NK-92 treated with Interleukin-12 subunit alpha and Interleukin-12 subunit beta, amount 100 ng/mL, for 24 hours (cell line): ENCODE measurements at regions not wholly inside any gene's neighbourhood (a gene's known extent, or its start where the extent isn't known, plus 50 kb on each side); places are given as distances from the start of the nearest gene placed in this dataset.
"Not testable (repeated sequence)": the region's sequence is repeated elsewhere in the genome, so short reads cannot be mapped to it uniquely, and the experiment has no call there.

Experiments
- DNase-seq: peaks from one replicate; lab custom pipeline; 2025; lab: John Stamatoyannopoulos, UW

GRCh38 chr12:131436922-131437705 lies 273.8 kb upstream of the SFSWAP start:
- no peak for DNase-seq

- DNase-seq = no peak
Measured at GRCh38 chr12:131437706-131438492, 273.0 kb upstream of the SFSWAP start.

GRCh38 chr12:131438493-131438835 lies 272.4 kb upstream of the SFSWAP start:
- DNase-seq = not testable (repeated sequence)

DNA sequence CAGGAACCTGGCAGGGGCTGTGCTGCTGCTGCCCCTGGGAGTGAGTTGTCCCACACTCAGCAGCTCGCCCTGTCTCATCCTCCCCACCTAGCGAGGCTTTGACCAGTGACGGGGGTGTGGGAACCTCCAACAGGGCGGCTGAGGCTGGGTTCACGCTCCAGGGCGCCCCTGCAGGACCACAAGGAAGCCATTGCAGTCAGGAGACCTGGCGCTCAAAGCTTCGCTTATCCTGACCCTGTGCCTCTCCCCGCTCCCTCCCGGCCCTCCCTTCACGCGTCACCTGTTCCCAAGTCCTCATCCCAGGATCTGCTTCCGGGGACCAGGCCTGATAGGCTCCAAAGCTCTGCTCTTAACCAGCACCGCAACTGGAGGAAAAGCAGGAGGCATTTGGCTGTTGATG lies 272.0 kb upstream of the SFSWAP start:
- DNase-seq = no peak

DNA sequence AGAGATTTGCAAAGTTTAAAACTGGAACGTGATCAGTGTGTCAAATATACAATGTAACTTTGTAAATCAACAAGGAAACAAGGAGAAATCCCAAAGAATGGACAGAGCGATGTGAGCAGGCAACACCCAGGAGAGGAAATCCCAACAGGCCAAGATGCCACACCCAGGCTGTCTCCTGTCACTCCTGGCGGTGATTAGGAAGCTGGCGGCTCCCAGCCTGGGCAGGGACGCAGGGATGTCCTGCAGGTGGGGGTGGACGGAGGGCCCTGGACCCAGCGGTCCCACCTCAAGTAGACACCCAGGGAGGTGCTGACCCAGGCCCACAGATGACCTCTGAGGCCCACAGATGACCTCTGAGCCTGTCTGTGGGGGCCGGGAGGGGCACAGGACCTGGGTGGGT lies 271.1 kb upstream of the SFSWAP start:
- DNase-seq = not testable (repeated sequence)

DNA sequence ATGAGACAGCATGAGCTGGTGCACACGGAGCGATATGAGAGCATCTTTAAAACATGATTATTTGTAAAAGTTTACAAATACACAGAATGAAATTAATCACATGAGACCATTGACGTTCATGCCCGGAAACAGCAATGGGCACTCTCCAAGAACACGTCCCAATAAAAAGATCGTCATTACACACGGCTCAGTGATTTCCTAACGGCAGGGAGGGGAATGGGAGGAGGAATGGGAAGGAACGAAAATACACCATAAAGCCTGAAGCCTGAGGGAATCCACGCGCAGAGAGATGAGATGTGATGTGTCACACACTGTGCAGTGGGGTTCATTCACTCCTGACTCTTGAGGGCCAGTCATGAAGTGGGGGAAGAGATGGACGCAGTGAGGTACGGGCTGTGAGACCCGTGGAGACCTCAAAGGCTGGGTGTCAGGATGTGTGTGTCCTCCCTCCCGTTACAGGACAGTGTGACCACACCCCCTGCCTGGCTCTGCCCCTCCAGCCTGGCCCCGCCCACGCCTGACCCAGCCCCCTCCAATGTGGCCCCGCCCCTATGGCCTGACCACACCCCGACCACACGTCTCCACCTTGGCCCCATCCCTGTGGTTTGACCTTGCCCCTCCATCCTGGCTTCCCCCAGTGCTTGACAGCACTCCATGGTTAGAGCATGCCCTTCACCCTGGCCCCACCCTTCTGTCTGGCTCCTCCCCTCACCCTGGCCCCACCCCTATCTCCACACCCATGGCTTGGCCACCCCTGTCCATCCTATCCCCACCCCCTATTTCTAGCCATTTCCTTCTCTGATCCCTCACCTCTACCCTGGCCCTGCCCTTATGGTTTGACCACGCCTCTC lies 270.5 kb upstream of the SFSWAP start:
- not testable (repeated sequence) for DNase-seq

DNA sequence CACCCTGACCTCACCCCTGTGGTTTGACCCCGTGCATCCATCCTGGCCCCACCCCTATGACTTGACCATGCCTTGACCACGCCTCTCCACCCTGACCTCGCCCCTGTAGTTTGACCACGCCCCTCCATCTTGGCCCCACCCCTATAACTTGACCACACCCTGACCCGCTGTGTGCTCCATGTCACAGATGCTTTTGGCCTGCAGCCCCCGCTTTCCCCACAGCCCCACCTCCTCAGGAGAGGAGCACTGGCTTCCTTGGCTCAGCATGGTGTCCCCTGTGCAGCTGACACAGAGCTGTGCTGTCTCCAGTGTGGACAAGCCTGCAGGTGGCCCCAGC lies 269.9 kb upstream of the SFSWAP start:
- DNase-seq = no peak

DNA sequence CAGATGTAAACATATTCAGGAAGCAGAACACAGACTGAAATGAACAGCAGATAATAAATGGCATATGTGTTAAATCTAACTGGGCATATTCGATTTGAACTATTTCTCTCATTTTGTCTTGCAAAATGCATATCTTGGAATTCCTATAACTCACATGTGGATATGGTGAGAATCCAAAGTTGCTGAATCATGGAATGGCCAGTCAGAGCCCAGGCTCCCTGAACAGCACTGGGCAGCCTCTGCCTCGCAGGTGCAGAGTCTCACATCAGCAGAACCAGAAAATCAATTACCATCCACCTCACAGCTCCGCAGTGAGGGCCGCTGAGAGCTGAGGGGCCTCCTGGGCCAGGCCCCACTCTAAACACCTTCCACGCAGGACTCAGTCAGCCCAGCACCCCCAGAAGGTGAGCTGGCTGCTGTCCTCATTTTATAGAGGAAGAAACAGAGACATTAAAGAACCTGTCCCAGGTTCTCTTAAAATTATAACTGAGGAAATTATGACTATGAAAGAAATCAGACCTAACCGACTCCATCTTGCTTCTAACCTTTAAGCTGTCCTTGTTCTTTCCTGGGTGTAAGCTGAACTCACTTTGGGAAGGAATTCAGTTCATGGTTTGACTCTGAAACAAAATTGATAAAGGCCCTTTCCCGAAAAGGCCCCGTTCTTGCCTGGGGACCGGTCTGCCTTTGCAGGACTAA lies 269.1 kb upstream of the SFSWAP start:
- DNase-seq = no peak

- no peak for DNase-seq
Measured at GRCh38 chr12:131442337-131442918, 268.5 kb upstream of the SFSWAP start.

DNA sequence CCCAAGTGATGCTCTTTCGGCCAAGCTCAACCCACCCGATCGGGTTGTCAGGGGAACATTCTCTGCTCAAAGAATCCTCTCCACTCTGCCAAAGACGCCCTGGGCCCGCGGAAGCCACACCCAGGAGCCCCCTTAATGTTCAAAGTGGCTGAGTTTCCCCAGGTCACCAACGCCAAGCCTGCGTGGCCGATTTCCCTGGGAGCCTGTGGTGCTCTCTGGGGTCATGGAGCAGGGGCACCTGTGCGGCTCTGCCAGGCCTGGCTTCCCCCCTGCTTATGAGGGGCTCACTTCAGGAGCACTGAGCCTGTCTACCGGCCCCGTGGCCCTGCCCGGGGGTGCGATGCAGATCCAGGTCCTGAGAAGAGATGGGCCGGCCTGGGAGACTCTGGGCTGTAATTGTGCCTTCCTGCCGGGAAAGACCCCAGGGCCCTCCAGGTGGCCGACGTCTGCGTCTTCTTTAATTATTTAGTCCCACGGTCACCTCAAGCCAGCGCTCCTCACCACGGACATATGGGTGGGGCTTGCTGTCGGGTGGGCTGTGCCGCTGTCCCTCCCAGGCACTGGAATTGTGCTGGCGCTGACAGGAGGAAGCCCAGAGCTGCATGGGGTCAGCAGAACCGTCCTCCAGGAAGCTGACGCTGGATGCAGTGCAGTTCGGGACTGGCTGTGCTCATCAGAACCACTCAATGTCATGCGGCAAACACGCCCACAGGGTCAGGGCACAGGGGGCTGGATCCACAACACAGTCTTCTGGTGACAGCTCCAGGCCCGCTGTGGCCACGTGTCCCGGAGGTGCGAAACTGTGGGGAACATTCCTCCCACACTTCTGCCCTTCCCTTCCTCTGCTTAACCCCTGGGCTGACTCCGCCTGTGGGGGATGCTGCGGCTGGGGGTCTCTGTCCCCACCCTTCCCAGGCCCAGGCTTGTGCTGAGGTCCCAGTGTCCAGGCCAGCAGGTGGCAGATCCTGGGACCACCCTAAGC lies 267.6 kb upstream of the SFSWAP start:
- no peak for DNase-seq

DNA sequence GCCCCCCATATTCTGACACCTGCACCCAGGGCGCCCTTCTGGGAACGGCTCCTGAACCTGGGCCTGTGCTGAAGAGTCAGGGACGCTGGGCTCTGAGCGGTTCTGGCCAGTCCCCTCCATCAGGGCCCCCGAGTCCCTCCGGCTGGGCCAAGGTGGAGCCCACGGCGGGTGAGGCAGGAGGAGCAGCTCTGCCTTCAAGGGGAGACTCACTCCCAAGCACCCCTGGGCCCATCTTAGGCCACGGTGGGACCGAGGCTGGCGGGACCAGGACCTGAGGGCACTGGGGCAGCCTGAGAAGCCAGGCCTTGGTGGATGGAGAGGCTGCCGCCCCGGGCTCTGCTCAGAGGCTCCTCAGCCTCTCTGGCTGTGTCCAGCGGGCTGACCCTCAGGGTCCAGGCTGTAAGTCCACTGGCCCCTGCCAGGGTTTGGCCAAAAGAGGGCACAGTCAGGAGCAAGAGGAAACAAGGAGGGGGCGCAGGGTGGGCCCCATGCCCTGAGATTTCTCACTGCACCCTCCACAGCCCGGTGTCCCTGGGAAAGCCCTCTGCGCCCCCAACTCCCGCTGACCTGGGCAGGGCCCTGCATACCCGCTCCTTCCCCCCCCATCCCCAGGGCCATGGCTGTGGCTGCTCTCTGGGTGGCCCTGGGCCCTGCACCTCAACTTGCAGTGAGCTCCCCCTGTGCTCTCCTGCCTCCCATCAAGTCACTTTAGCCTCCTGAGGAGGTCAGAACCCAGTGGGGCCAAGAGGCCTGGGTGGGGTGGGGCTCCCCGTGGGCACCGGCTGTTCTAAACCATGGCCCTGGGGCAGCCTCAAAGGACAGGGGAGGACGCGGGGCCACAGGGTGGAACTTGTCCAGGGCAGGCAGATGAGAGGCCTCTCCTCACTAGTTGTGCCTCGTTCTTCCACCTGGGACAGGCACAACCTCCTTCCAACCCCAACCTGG lies 266.4 kb upstream of the SFSWAP start:
- DNase-seq = no peak

DNA sequence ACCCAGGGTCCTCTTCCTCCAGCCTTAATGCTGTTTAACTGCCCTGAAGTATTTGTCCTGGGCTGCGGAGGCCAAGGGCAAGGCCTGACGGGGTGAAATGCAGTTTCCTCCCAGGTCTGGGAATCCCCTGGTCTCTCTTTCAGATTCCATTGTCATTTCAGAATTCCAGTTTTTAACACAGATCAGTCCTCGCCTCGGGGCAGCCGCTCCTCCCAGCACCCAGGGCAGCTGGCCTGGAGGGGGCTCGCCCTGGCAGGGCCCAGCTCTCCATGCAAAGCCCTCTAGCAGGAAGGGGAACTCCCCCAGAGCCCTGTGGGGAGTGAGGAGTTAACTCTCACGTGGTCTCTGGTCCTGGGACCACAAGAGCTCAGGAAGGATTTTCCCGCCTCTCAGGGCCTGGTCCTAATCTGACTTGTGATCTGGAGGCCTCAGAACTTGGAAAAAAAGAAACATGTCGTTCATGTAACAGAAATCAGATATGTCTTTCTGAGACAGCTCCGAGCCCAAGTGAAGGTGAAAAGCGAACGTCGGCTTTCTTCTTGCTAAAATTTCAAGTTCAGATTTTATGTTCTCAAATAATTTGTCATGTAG lies 265.6 kb upstream of the SFSWAP start:
- DNase-seq = no peak

DNA sequence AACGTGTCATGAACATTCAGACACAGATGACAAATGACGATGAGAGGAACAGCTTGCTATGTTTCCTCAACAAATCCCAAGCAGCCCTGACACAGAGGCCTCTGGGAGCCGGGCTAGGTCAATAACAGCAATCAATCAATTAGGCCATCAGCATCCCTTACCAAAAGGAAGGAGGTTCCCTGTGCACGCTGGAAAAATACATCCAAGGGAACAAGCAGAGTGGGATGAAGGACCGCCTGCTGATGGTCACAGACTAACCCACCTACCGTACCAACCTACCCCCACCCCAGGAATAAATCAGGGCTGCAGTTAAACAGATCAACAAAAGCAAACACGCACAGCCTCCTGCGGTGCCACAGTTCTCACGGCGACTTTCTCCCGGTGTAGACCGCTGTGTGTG lies 265.1 kb upstream of the SFSWAP start:
- no peak for DNase-seq

DNA sequence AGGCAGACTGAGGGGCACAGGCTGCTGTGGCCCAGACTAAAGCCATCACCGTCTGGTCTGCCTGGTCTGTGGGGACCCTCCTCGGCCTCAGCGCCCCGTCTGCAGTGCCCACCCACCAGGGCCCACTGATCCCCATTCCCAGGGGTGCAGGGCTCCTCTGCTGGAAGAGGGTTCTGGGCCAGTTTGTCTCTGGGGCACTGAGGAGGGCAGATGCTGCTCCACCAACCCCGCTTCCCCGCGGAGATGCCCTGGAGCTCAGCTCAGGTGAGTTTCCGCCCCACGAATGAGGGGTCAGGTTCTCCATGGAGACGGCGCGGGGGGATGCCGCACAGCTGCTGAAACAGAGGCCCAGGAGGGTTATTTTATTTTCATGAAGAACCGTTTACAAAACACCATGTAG lies 263.3 kb upstream of the SFSWAP start:
- not testable (repeated sequence) for DNase-seq

GRCh38 chr12:131448254-131448795 lies 262.6 kb upstream of the SFSWAP start:
- no peak for DNase-seq

DNA sequence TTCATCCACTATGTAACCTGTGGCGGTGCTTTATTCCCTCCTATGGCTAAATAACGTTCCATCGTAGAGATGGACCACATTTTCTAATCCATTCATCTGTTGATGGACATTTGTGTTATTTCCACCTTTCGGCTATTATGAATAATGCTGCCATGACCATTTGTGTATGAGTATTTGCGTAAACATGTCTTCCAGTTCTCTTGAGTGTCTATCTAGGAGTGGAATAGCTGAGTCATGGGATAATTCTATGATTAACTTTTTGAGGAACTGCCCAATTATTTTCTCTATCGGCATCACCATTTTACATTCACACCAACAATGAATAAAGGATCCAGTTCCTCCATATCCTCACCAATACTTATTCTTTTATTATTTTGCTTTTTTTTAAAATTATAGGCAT lies 261.9 kb upstream of the SFSWAP start:
- DNase-seq = no peak

DNA sequence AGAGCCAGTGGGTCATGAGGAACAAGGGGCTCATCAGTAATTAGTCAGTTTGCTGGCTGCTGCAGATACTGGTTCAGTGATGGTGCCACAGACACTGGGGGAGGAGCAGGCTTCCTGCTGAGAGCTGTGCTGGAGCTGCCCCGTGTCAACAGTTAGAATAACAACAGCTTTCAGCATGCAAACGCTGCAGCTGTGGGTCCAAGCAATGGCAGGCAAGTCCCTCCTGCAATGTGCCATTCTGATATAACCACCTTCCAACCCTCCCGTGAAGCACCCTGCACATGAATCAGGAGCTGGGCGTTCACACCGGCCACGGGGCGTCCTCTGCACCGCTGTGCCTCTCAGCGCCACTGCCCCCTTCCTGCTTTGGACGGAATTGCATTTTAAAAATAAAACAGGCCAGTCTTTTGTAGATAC lies 258.4 kb upstream of the SFSWAP start:
- no peak for DNase-seq

GRCh38 chr12:131454418-131455217 lies 256.3 kb upstream of the SFSWAP start:
- peak; percentile 4 for DNase-seq
